ENCODE measurements at regions not wholly inside any gene's neighbourhood (a gene's known extent, or its start where the extent isn't known, plus 50 kb on each side); places are given as distances from the start of the nearest gene placed in this dataset.

- Histone ChIP-seq H3K27ac (no peak overlapping the region), H3K27me3 (no peaks in the 10 kb centered on the region), H3K36me3 (no peaks in the 10 kb centered on the region), H3K4me1 (no peaks in the 10 kb centered on the region), H3K9me3 (no peaks in the 10 kb centered on the region), H3K4me3 (replicated peaks in 1 of 3) (no peak overlapping the region)
- TF ChIP-seq, protein P1, sequence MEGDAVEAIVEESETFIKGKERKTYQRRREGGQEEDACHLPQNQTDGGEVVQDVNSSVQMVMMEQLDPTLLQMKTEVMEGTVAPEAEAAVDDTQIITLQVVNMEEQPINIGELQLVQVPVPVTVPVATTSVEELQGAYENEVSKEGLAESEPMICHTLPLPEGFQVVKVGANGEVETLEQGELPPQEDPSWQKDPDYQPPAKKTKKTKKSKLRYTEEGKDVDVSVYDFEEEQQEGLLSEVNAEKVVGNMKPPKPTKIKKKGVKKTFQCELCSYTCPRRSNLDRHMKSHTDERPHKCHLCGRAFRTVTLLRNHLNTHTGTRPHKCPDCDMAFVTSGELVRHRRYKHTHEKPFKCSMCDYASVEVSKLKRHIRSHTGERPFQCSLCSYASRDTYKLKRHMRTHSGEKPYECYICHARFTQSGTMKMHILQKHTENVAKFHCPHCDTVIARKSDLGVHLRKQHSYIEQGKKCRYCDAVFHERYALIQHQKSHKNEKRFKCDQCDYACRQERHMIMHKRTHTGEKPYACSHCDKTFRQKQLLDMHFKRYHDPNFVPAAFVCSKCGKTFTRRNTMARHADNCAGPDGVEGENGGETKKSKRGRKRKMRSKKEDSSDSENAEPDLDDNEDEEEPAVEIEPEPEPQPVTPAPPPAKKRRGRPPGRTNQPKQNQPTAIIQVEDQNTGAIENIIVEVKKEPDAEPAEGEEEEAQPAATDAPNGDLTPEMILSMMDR (IDR thresholded peaks at IDR 0.05), result no peak
- no peak for TF ChIP-seq POLR2A (IDR thresholded peaks at IDR 0.05)
- DNase-seq, result no peak
- intact Hi-C loops (cut with DNase I), result no loop called here
- 82 to 89% methylated on average over 8 of the region's 8 CpGs for WGBS, 2 donors
These were observed 118.2 kb downstream of the SEC61B start for GRCh38 chr9:99340281-99340680.

GRCh38 chr9:99341686-99342085 lies 119.6 kb downstream of the SEC61B start:
- no peak for DNase-seq
- Histone ChIP-seq H3K36me3 (no peaks in the 10 kb centered on the region), H3K4me3 (replicated peaks in 1 of 3) (no peak overlapping the region), H3K27ac (no peak overlapping the region), H3K4me1 (no peaks in the 10 kb centered on the region), H3K9me3 (no peaks in the 10 kb centered on the region), H3K27me3 (no peaks in the 10 kb centered on the region)
- no peak for TF ChIP-seq POLR2A (IDR thresholded peaks at IDR 0.05)
- TF ChIP-seq, protein P1 (IDR thresholded peaks at IDR 0.05), result no peak
- WGBS, 2 donors, result 91 to 93% methylated on average over 5 of the region's 5 CpGs
- intact Hi-C loops (cut with DNase I), result no loop called here

GRCh38 chr9:99345451-99345850 lies 123.4 kb downstream of the SEC61B start:
- Histone ChIP-seq H3K27me3 (no peaks in the 10 kb centered on the region), H3K27ac (no peak overlapping the region), H3K9me3 (no peaks in the 10 kb centered on the region), H3K4me1 (no peaks in the 10 kb centered on the region), H3K4me3 (replicated peaks in 1 of 3) (no peak overlapping the region), H3K36me3 (no peaks in the 10 kb centered on the region)
- intact Hi-C loops (cut with DNase I), result no loop called here
- 74 to 86% methylated on average over 1 of the region's 1 CpG for WGBS, 2 donors
- no peak for TF ChIP-seq POLR2A (IDR thresholded peaks at IDR 0.05)
- TF ChIP-seq, protein P1 (IDR thresholded peaks at IDR 0.05), result no peak
- DNase-seq, result no peak

- no peaks in the 10 kb centered on the region for H3K9me3 ChIP-seq
- H3K4me1 ChIP-seq, result no peaks in the 10 kb centered on the region
- DNase-seq, result no peak
- H3K27me3 ChIP-seq, result no peaks in the 10 kb centered on the region
- TF ChIP-seq, protein P1 (IDR thresholded peaks at IDR 0.05), result no peak
- TF ChIP-seq POLR2A (IDR thresholded peaks at IDR 0.05), result no peak
- no peak overlapping the region for H3K27ac ChIP-seq
- no peak overlapping the region for H3K4me3 ChIP-seq (replicated peaks in 1 of 3)
- H3K36me3 ChIP-seq, result no peaks in the 10 kb centered on the region
- intact Hi-C loops (cut with DNase I), result no loop called here
These were observed 123.9 kb downstream of the SEC61B start for GRCh38 chr9:99345942-99346341.

GRCh38 chr9:99347568-99347967 lies 125.5 kb downstream of the SEC61B start:
- Histone ChIP-seq H3K36me3 (no peaks in the 10 kb centered on the region), H3K27me3 (no peaks in the 10 kb centered on the region), H3K4me1 (no peaks in the 10 kb centered on the region), H3K9me3 (no peaks in the 10 kb centered on the region), H3K4me3 (replicated peaks in 1 of 3) (no peak overlapping the region), H3K27ac (no peak overlapping the region)
- WGBS, 2 donors, result 53 to 58% methylated on average over 4 of the region's 4 CpGs
- no peak for TF ChIP-seq POLR2A (IDR thresholded peaks at IDR 0.05)
- TF ChIP-seq, protein P1 (IDR thresholded peaks at IDR 0.05), result no peak
- intact Hi-C loops (cut with DNase I), result no loop called here
- no peak for DNase-seq

All from thyroid gland (tissue), 4 donors.